Natural killer cell treated with Interleukin-12 subunit alpha and Interleukin-12 subunit beta and Interleukin-15 and Interleukin-18, amount 100 ng/mL, for 72 hours (primary cell): ENCODE measurements at regions not wholly inside any gene's neighbourhood (a gene's known extent, or its start where the extent isn't known, plus 50 kb on each side); places are given as distances from the start of the nearest gene placed in this dataset.
"Not testable (repeated sequence)": the region's sequence is repeated elsewhere in the genome, so short reads cannot be mapped to it uniquely, and the experiment has no call there.

Experiments used
- ATAC-seq, 2 donors: fragments of 150-1000 bp; cut with Tn5 transposase in 1 of 2; sonication (Bioruptor Pico), chemical (Tn5 transposase) in 1 of 2; 2 replicates each; pipeline ENCODE4 v1.10.0; 2021
- DNase-seq: peaks from one replicate; pipeline ENCODE4 v3.0.0; 2022; ENCODE audit warnings: low spot score
- H3K27ac Mint-ChIP-seq, 2 donors: 1 replicate in 1 of 2; 2 replicates in 1 of 2; pipeline ENCODE4 v1.8.0; 2022; ENCODE audit warnings: mixed read lengths in 2 of 2, mild to moderate bottlenecking in 1 of 2, moderate library complexity in 1 of 2
- H3K27me3 Mint-ChIP-seq, 2 donors: 1 replicate in 1 of 2; 2 replicates in 1 of 2; pipeline ENCODE4 v1.8.0; 2022; ENCODE audit warnings: mixed read lengths in 2 of 2
- H3K36me3 Mint-ChIP-seq: one replicate; pipeline ENCODE4 v1.8.0; 2022; ENCODE audit warnings: mixed read lengths
- H3K4me1 Mint-ChIP-seq, 2 donors: 1 replicate in 1 of 2; 2 replicates in 1 of 2; pipeline ENCODE4 v1.8.0; 2022; ENCODE audit warnings: low read depth in 2 of 2, mixed read lengths in 2 of 2, mild to moderate bottlenecking in 1 of 2
- H3K4me3 Mint-ChIP-seq: one replicate; pipeline ENCODE4 v1.8.0; 2022; ENCODE audit warnings: mixed read lengths
- H3K9me3 Mint-ChIP-seq: 2 replicates; pipeline ENCODE4 v1.8.0; 2022; ENCODE audit warnings: mixed read lengths

GRCh38 chr7:36048902-36049240 lies 104.2 kb upstream of the EEPD1 start:
- no peak overlapping the region for H3K4me3 Mint-ChIP-seq
- no peak for DNase-seq
- H3K4me1 Mint-ChIP-seq: no peaks in the 10 kb centered on the region
- ATAC-seq: no peak
- no peaks in the 10 kb centered on the region for H3K9me3 Mint-ChIP-seq
- H3K36me3 Mint-ChIP-seq: no peaks in the 10 kb centered on the region
- no peak overlapping the region for H3K27ac Mint-ChIP-seq
- peaks cover 15 to 20% of the 10 kb centered on the region in 2 donors for H3K27me3 Mint-ChIP-seq

- Mint-ChIP-seq H3K27ac (no peak overlapping the region), H3K9me3 (no peaks in the 10 kb centered on the region), H3K4me3 (no peak overlapping the region), H3K4me1 (no peaks in the 10 kb centered on the region), H3K27me3 (peaks cover 24 to 29% of the 10 kb centered on the region in 2 donors), H3K36me3 (no peaks in the 10 kb centered on the region)
- ATAC-seq: no peak
- DNase-seq: no peak
These were observed 101.6 kb upstream of the EEPD1 start for GRCh38 chr7:36051501-36051900.

- no peak for DNase-seq
- Mint-ChIP-seq H3K9me3 (no peaks in the 10 kb centered on the region), H3K27ac (no peak overlapping the region), H3K4me1 (no peaks in the 10 kb centered on the region), H3K27me3 (peaks cover 26 to 35% of the 10 kb centered on the region in 2 donors), H3K4me3 (no peak overlapping the region), H3K36me3 (no peaks in the 10 kb centered on the region)
- ATAC-seq: no peak
These were observed 99.5 kb upstream of the EEPD1 start for GRCh38 chr7:36053589-36053988.

GRCh38 chr7:36054637-36055036 lies 98.4 kb upstream of the EEPD1 start:
- H3K4me1 Mint-ChIP-seq: no peaks in the 10 kb centered on the region
- DNase-seq (no peak), ATAC-seq (no peak)
- no peaks in the 10 kb centered on the region for H3K9me3 Mint-ChIP-seq
- H3K27me3 Mint-ChIP-seq: peaks cover 29 to 43% of the 10 kb centered on the region in 2 donors
- no peaks in the 10 kb centered on the region for H3K36me3 Mint-ChIP-seq
- H3K4me3 Mint-ChIP-seq: no peak overlapping the region
- no peak overlapping the region for H3K27ac Mint-ChIP-seq

- ATAC-seq (no peak), DNase-seq (no peak)
- H3K27ac Mint-ChIP-seq: no peak overlapping the region
- no peaks in the 10 kb centered on the region for H3K4me1 Mint-ChIP-seq
- peaks cover 30 to 49% of the 10 kb centered on the region in 2 donors for H3K27me3 Mint-ChIP-seq
- no peak overlapping the region for H3K4me3 Mint-ChIP-seq
- H3K36me3 Mint-ChIP-seq: no peaks in the 10 kb centered on the region
- H3K9me3 Mint-ChIP-seq: no peaks in the 10 kb centered on the region
These were observed 97.8 kb upstream of the EEPD1 start for GRCh38 chr7:36055207-36055606.

GRCh38 chr7:36057323-36057722 lies 95.7 kb upstream of the EEPD1 start:
- no peak overlapping the region for H3K4me3 Mint-ChIP-seq
- DNase-seq (no peak), ATAC-seq (no peak)
- no peaks in the 10 kb centered on the region for H3K36me3 Mint-ChIP-seq
- peaks cover 21 to 34% of the 10 kb centered on the region in 2 donors for H3K27me3 Mint-ChIP-seq
- H3K9me3 Mint-ChIP-seq: no peaks in the 10 kb centered on the region
- H3K27ac Mint-ChIP-seq: no peak overlapping the region
- no peaks in the 10 kb centered on the region for H3K4me1 Mint-ChIP-seq

- ATAC-seq: peak in 1 of 2 donors; percentile 53
- H3K9me3 Mint-ChIP-seq: no peaks in the 10 kb centered on the region
- H3K27me3 Mint-ChIP-seq: peaks cover 22 to 36% of the 10 kb centered on the region in 2 donors
- no peaks in the 10 kb centered on the region for H3K36me3 Mint-ChIP-seq
- DNase-seq: no peak
- H3K4me3 Mint-ChIP-seq: no peak overlapping the region
- H3K27ac Mint-ChIP-seq: no peak overlapping the region
- H3K4me1 Mint-ChIP-seq: no peaks in the 10 kb centered on the region
These were observed 94.9 kb upstream of the EEPD1 start for GRCh38 chr7:36058020-36058592.

- H3K4me1 Mint-ChIP-seq, H3K4me3 Mint-ChIP-seq, H3K27ac Mint-ChIP-seq, H3K36me3 Mint-ChIP-seq, ATAC-seq, H3K9me3 Mint-ChIP-seq, DNase-seq: not testable (repeated sequence)
- H3K27me3 Mint-ChIP-seq: peaks cover 19 to 38% of the 10 kb centered on the region in 2 donors
These were observed 92.7 kb upstream of the EEPD1 start for GRCh38 chr7:36060388-36060787.

GRCh38 chr7:36062154-36062815 lies 90.8 kb upstream of the EEPD1 start:
- Mint-ChIP-seq H3K27ac (no peak overlapping the region), H3K36me3 (no peaks in the 10 kb centered on the region), H3K27me3 (peaks cover 14 to 33% of the 10 kb centered on the region in 2 donors), H3K9me3 (no peaks in the 10 kb centered on the region), H3K4me1 (no peaks in the 10 kb centered on the region), H3K4me3 (no peak overlapping the region)
- no peak for ATAC-seq
- no peak for DNase-seq

GRCh38 chr7:36064676-36065075 lies 88.4 kb upstream of the EEPD1 start:
- H3K9me3 Mint-ChIP-seq: no peaks in the 10 kb centered on the region
- peaks cover 9 to 24% of the 10 kb centered on the region in 2 donors for H3K27me3 Mint-ChIP-seq
- ATAC-seq (no peak), DNase-seq (no peak)
- H3K36me3 Mint-ChIP-seq: no peaks in the 10 kb centered on the region
- H3K4me1 Mint-ChIP-seq: no peaks in the 10 kb centered on the region
- H3K27ac Mint-ChIP-seq: no peak overlapping the region
- H3K4me3 Mint-ChIP-seq: no peak overlapping the region

GRCh38 chr7:36065563-36066342 lies 87.3 kb upstream of the EEPD1 start:
- DNase-seq, H3K4me1 Mint-ChIP-seq, H3K9me3 Mint-ChIP-seq, H3K27ac Mint-ChIP-seq, ATAC-seq, H3K4me3 Mint-ChIP-seq, H3K36me3 Mint-ChIP-seq: not testable (repeated sequence)
- peaks cover 13 to 25% of the 10 kb centered on the region in 2 donors for H3K27me3 Mint-ChIP-seq

GRCh38 chr7:36066343-36066664 lies 86.8 kb upstream of the EEPD1 start:
- no peak for DNase-seq
- no peaks in the 10 kb centered on the region for H3K4me1 Mint-ChIP-seq
- H3K4me3 Mint-ChIP-seq: no peak overlapping the region
- no peak overlapping the region for H3K27ac Mint-ChIP-seq
- no peak for ATAC-seq
- no peaks in the 10 kb centered on the region for H3K36me3 Mint-ChIP-seq
- H3K9me3 Mint-ChIP-seq: no peaks in the 10 kb centered on the region
- peaks cover 13 to 28% of the 10 kb centered on the region in 2 donors for H3K27me3 Mint-ChIP-seq

GRCh38 chr7:36070230-36070629 lies 82.8 kb upstream of the EEPD1 start:
- Mint-ChIP-seq H3K4me1 (no peaks in the 10 kb centered on the region), H3K4me3 (no peak overlapping the region), H3K36me3 (no peaks in the 10 kb centered on the region), H3K9me3 (no peaks in the 10 kb centered on the region), H3K27ac (no peak overlapping the region), H3K27me3 (peaks cover 18 to 39% of the 10 kb centered on the region in 2 donors)
- DNase-seq: no peak
- ATAC-seq: no peak

- no peaks in the 10 kb centered on the region for H3K9me3 Mint-ChIP-seq
- H3K36me3 Mint-ChIP-seq: no peaks in the 10 kb centered on the region
- H3K4me3 Mint-ChIP-seq: no peak overlapping the region
- no peak overlapping the region for H3K27ac Mint-ChIP-seq
- H3K27me3 Mint-ChIP-seq: peaks cover 20 to 39% of the 10 kb centered on the region in 2 donors
- no peak for DNase-seq
- H3K4me1 Mint-ChIP-seq: no peaks in the 10 kb centered on the region
- no peak for ATAC-seq
These were observed 81.4 kb upstream of the EEPD1 start for GRCh38 chr7:36071605-36072004.
